ENCODE measurements at regions not wholly inside any gene's neighbourhood (a gene's known extent, or its start where the extent isn't known, plus 50 kb on each side); places are given as distances from the start of the nearest gene placed in this dataset.
"Not testable (repeated sequence)": the region's sequence is repeated elsewhere in the genome, so short reads cannot be mapped to it uniquely, and the experiment has no call there.

DNA sequence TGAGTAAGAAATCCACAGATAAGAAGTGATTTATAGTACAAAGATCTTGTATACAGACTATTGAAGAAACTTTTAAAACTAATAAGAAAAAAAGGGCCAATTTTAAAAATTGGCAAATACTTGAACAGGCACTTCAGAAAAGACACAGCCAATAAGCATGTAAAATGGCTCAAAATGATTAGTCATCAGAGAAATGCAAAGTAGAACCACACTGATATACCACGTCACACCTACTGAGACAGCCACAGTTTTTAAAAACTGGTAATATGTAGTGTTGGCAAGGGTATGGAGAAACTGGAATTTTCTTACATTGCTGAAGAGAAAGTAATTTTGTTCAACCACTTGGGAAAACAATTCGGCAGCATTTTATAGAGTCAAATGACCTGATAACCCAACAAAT lies 488.9 kb upstream of the HTR1E start:
- no peak for DNase-seq (ENCODE audit: low read depth)
- no peak overlapping the region for H3K4me3 ChIP-seq (ENCODE audit: low read length)
- TF ChIP-seq, protein P1, sequence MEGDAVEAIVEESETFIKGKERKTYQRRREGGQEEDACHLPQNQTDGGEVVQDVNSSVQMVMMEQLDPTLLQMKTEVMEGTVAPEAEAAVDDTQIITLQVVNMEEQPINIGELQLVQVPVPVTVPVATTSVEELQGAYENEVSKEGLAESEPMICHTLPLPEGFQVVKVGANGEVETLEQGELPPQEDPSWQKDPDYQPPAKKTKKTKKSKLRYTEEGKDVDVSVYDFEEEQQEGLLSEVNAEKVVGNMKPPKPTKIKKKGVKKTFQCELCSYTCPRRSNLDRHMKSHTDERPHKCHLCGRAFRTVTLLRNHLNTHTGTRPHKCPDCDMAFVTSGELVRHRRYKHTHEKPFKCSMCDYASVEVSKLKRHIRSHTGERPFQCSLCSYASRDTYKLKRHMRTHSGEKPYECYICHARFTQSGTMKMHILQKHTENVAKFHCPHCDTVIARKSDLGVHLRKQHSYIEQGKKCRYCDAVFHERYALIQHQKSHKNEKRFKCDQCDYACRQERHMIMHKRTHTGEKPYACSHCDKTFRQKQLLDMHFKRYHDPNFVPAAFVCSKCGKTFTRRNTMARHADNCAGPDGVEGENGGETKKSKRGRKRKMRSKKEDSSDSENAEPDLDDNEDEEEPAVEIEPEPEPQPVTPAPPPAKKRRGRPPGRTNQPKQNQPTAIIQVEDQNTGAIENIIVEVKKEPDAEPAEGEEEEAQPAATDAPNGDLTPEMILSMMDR (conservative IDR thresholded peaks at IDR 0.05; ENCODE audit: low read depth, low read length): no peak

DNA sequence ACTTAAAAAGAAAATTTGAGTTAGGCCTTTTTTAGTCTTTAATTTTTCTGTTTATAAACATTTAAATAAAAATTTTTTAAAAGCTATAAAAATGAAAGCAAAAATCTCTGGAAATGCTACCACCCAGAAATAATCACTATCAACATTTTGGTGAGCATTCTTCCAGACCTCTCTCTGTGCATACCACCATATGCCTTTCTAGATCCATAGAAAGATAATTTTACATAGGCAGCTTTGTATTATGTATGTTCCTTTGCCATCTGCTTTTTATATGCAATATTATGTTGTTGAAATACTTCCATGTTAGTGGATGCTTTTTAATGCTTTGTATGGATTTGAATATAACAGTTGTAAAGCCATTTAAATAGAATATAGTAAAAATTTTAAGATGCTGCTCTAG lies 496.7 kb upstream of the HTR1E start:
- no peak overlapping the region for H3K4me3 ChIP-seq (ENCODE audit: low read length)
- TF ChIP-seq, protein P1 (conservative IDR thresholded peaks at IDR 0.05; ENCODE audit: low read depth, low read length): no peak
- no peak for DNase-seq (ENCODE audit: low read depth)

DNA sequence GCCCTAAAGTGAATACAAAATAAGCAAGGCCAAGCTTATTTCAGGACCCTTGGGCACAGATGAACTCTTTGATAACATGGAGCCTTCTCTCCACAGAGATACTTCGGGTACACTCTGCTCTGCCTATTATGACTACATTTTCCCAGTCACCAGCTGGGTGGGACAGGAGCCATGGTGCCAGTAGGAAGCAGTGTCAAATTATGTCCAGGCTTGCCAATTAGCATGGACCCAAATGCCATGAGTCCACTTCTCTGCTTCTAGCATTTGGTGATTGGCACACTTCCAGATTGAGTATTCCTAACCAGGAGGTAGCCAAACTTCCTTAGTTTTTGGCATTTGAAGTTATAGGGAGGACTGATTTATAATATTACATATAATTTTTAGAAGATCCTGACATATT lies 513.8 kb upstream of the HTR1E start:
- TF ChIP-seq, protein P1 (conservative IDR thresholded peaks at IDR 0.05; ENCODE audit: low read depth, low read length): no peak
- DNase-seq (ENCODE audit: low read depth): no peak
- H3K4me3 ChIP-seq (ENCODE audit: low read length): no peak overlapping the region

DNA sequence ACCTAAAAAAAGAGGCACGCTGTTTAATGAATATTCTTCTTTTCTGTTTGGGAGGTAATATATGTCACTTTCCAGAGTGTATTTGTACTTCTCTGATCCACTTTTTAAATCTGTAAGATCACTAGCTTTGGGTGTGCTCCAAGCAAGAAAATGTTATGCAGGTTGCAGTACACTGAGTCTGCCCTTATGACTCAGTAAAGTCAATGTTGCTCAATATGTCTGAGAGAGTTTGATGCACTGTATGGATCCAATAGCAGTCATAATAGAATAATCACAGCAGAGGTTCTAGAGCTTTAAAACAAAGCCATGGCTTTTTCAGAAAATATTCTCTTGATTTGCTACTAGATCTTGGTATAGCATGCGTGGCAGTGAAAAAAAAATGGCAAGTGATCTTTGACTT lies 525.3 kb upstream of the HTR1E start:
- DNase-seq (ENCODE audit: low read depth): no peak
- no peak overlapping the region for H3K4me3 ChIP-seq (ENCODE audit: low read length)
- TF ChIP-seq, protein P1 (conservative IDR thresholded peaks at IDR 0.05; ENCODE audit: low read depth, low read length): no peak

DNA sequence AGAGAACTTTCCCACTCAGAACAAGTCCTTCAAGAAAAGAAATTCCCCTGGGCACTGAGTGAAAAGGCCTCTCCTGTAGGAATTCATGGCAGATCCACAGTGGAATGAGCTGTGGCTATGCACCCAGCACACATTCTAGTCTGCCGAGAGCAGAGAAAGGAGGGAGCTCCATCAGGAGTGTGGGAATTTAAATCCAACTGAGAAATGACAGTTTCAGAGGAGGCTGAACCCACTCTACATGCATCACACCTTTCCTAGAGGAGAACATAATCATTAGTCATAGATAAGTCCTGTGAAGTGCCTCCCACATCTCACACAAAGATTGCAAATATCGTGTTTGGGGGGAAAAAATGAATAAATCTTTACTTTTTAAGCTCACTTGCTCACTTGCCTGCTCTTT lies 530.2 kb upstream of the HTR1E start:
- DNase-seq (ENCODE audit: low read depth): no peak
- no peak overlapping the region for H3K4me3 ChIP-seq (ENCODE audit: low read length)
- TF ChIP-seq, protein P1 (conservative IDR thresholded peaks at IDR 0.05; ENCODE audit: low read depth, low read length): no peak

DNA sequence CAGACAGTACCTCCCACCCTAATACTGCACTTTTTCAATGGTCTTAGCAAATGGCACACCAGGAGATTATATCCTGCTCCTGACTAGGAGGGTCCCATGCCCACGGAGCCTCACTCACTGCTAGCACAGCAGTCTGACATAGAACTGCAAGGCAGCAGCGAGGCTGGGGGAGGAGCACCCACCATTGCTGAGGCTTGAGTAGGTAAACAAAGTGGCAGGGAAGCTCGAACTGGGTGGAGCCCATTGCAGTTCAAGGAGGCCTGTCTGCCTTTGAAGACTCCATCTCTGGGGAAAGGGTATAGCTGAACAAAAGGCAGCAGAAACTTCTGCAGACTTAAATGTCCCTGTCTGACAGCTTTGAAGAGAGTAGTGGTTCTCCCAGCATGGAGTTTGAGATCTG lies 544.5 kb upstream of the HTR1E start:
- H3K4me3 ChIP-seq (ENCODE audit: low read length); DNase-seq (ENCODE audit: low read depth): not testable (repeated sequence)

DNA sequence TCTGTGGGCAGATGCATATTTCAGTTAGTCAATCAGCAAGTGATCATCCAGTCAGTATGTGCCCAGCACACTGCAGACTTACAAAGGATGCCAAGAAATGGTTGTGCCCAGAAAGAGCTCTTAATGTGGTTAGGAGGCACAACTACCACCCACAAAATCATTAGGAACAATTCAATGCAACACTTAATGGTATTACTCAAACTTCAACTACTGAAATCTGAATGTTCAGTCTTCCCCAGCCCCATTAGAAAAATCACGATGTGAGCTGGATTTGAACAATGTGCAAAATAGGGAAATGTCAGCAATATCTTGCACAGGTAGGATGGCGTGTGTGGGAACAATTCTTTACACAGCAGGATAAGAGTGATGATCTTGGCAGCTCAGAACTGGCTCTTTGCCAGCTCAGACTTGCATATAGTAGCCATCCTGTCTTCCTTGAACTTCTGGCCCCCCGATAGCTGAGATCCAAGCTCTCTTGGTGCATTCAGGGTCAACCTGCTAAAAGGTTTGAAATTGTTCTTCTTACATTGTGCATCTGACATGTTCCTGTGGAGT lies 556.7 kb upstream of the HTR1E start:
- TF ChIP-seq, protein P1 (conservative IDR thresholded peaks at IDR 0.05; ENCODE audit: low read depth, low read length): no peak
- no peak for DNase-seq (ENCODE audit: low read depth)
- no peak overlapping the region for H3K4me3 ChIP-seq (ENCODE audit: low read length)

DNA sequence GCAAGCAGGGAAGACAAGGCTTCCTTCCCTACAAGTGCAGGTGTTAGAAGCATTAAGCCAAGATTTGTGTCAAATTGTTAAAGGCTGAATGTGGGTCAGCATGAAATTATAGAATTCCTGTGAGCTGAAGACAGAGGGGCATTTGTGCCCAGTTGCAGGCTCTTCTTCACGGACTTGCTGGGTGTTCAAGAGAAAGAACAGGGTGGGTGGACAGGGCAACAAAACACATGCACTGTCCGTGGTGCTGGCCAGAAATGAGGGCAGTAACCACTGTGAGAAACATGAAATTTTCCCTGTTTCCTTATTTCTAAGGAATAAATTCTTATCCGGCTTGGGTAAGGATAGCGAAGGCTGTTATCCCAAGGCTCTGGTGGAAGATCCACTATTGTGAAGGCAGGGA lies 579.5 kb upstream of the HTR1E start:
- DNase-seq (ENCODE audit: low read depth): no peak
- H3K4me3 ChIP-seq (ENCODE audit: low read length): no peak overlapping the region
- TF ChIP-seq, protein P1 (conservative IDR thresholded peaks at IDR 0.05; ENCODE audit: low read depth, low read length): no peak

Measured in retinal pigment epithelial cell (primary cell).